Muscle layer of colon (tissue), 2 donors: ENCODE measurements at regions not wholly inside any gene's neighbourhood (a gene's known extent, or its start where the extent isn't known, plus 50 kb on each side); places are given as distances from the start of the nearest gene placed in this dataset.

Experiments
- H3K27ac ChIP-seq: one replicate; pipeline ENCODE4 v1.7.0; 2013; ENCODE audit warnings: low read depth, mild to moderate bottlenecking, low read length, moderate library complexity
- H3K27me3 ChIP-seq, 2 donors: one replicate each; pipeline ENCODE4 v1.7.0; 2013; ENCODE audit warnings: low read length in 2 of 2, mild to moderate bottlenecking in 2 of 2; ENCODE audit not compliant: insufficient read depth in 2 of 2, control insufficient read depth in 1 of 2
- H3K36me3 ChIP-seq: one replicate; pipeline ENCODE4 v1.7.0; 2013; ENCODE audit warnings: mild to moderate bottlenecking, low read length; ENCODE audit not compliant: insufficient read depth
- H3K4me1 ChIP-seq: one replicate; pipeline ENCODE4 v1.7.0; 2013; ENCODE audit warnings: mild to moderate bottlenecking, low read length; ENCODE audit not compliant: insufficient read depth
- H3K4me3 ChIP-seq, 2 donors: one replicate each; pipeline ENCODE4 v1.7.0; 2013; ENCODE audit warnings: low read length in 2 of 2, low read depth in 1 of 2, mild to moderate bottlenecking in 1 of 2, moderate library complexity in 1 of 2
- H3K9ac ChIP-seq: one replicate; pipeline ENCODE4 v1.7.0; 2013; ENCODE audit warnings: low read length
- H3K9me3 ChIP-seq: one replicate; pipeline ENCODE4 v1.7.0; 2013; ENCODE audit warnings: mild to moderate bottlenecking, low read length
- donor health status: abdominal sarcoma.
- donor health status: Adenocarcinoma of cecum.

- no peaks in the 10 kb centered on the region for H3K27me3 ChIP-seq
- H3K4me1 ChIP-seq = no peaks in the 10 kb centered on the region
- no peak overlapping the region for H3K4me3 ChIP-seq
- no peaks in the 10 kb centered on the region for H3K36me3 ChIP-seq
- no peak overlapping the region for H3K27ac ChIP-seq
- H3K9me3 ChIP-seq = no peaks in the 10 kb centered on the region
- H3K9ac ChIP-seq = no peak overlapping the region
Observed at GRCh38 chr6:150651808-150652470, 52.3 kb downstream of the PLEKHG1 start.

- Histone ChIP-seq H3K9ac (no peak overlapping the region), H3K9me3 (no peaks in the 10 kb centered on the region), H3K4me1 (no peaks in the 10 kb centered on the region), H3K4me3 (no peak overlapping the region), H3K27ac (no peak overlapping the region), H3K27me3 (no peaks in the 10 kb centered on the region), H3K36me3 (no peaks in the 10 kb centered on the region)
Observed at GRCh38 chr6:150652848-150653613, 53.3 kb downstream of the PLEKHG1 start.

GRCh38 chr6:150654608-150655007 is 54.9 kb downstream of the PLEKHG1 start:
- Histone ChIP-seq H3K27me3 (no peaks in the 10 kb centered on the region), H3K27ac (no peak overlapping the region), H3K4me1 (no peaks in the 10 kb centered on the region), H3K9me3 (no peaks in the 10 kb centered on the region), H3K4me3 (no peak overlapping the region), H3K36me3 (no peaks in the 10 kb centered on the region), H3K9ac (no peak overlapping the region)

- H3K4me1 ChIP-seq = no peaks in the 10 kb centered on the region
- no peak overlapping the region for H3K9ac ChIP-seq
- H3K27me3 ChIP-seq = no peaks in the 10 kb centered on the region
- H3K36me3 ChIP-seq = no peaks in the 10 kb centered on the region
- no peak overlapping the region for H3K4me3 ChIP-seq
- H3K9me3 ChIP-seq = no peaks in the 10 kb centered on the region
- H3K27ac ChIP-seq = no peak overlapping the region
Observed at GRCh38 chr6:150656156-150656555, 56.5 kb downstream of the PLEKHG1 start.

GRCh38 chr6:150658421-150658820 is 58.7 kb downstream of the PLEKHG1 start:
- Histone ChIP-seq H3K27me3 (no peaks in the 10 kb centered on the region), H3K27ac (no peak overlapping the region), H3K9me3 (no peaks in the 10 kb centered on the region), H3K9ac (no peak overlapping the region), H3K4me1 (no peaks in the 10 kb centered on the region), H3K36me3 (no peaks in the 10 kb centered on the region), H3K4me3 (no peak overlapping the region)

- no peak overlapping the region for H3K9ac ChIP-seq
- no peaks in the 10 kb centered on the region for H3K9me3 ChIP-seq
- H3K4me3 ChIP-seq = no peak overlapping the region
- H3K36me3 ChIP-seq = no peaks in the 10 kb centered on the region
- no peaks in the 10 kb centered on the region for H3K27me3 ChIP-seq
- no peak overlapping the region for H3K27ac ChIP-seq
- H3K4me1 ChIP-seq = no peaks in the 10 kb centered on the region
Observed at GRCh38 chr6:150659046-150659763, 59.5 kb downstream of the PLEKHG1 start.

- H3K36me3 ChIP-seq = no peaks in the 10 kb centered on the region
- no peak overlapping the region for H3K9ac ChIP-seq
- H3K4me1 ChIP-seq = no peaks in the 10 kb centered on the region
- H3K4me3 ChIP-seq = no peak overlapping the region
- no peaks in the 10 kb centered on the region for H3K27me3 ChIP-seq
- no peaks in the 10 kb centered on the region for H3K9me3 ChIP-seq
- no peak overlapping the region for H3K27ac ChIP-seq
Observed at GRCh38 chr6:150661216-150662007, 61.7 kb downstream of the PLEKHG1 start.

- peaks cover 9% of the 10 kb centered on the region for H3K4me1 ChIP-seq
- H3K36me3 ChIP-seq = no peaks in the 10 kb centered on the region
- no peak overlapping the region for H3K9ac ChIP-seq
- no peaks in the 10 kb centered on the region for H3K27me3 ChIP-seq
- H3K9me3 ChIP-seq = no peaks in the 10 kb centered on the region
- H3K27ac ChIP-seq = no peak overlapping the region
- H3K4me3 ChIP-seq = no peak overlapping the region
Observed at GRCh38 chr6:150662814-150663213, 63.1 kb downstream of the PLEKHG1 start.

- Histone ChIP-seq H3K27me3 (no peaks in the 10 kb centered on the region), H3K9me3 (no peaks in the 10 kb centered on the region), H3K4me1 (peaks cover 22% of the 10 kb centered on the region), H3K36me3 (no peaks in the 10 kb centered on the region), H3K9ac (no peak overlapping the region), H3K4me3 (no peak overlapping the region), H3K27ac (no peak overlapping the region)
Observed at GRCh38 chr6:150664091-150664490, 64.4 kb downstream of the PLEKHG1 start.

- Histone ChIP-seq H3K27ac (no peak overlapping the region), H3K4me3 (no peak overlapping the region), H3K27me3 (no peaks in the 10 kb centered on the region), H3K4me1 (peaks cover 25% of the 10 kb centered on the region), H3K36me3 (no peaks in the 10 kb centered on the region), H3K9ac (no peak overlapping the region), H3K9me3 (no peaks in the 10 kb centered on the region)
Observed at GRCh38 chr6:150666071-150666470, 66.4 kb downstream of the PLEKHG1 start.

- no peak overlapping the region for H3K9ac ChIP-seq
- no peaks in the 10 kb centered on the region for H3K36me3 ChIP-seq
- no peaks in the 10 kb centered on the region for H3K27me3 ChIP-seq
- H3K9me3 ChIP-seq = no peaks in the 10 kb centered on the region
- peaks cover 25% of the 10 kb centered on the region for H3K4me1 ChIP-seq
- H3K4me3 ChIP-seq = no peak overlapping the region
- H3K27ac ChIP-seq = peak overlapping the region; percentile 76
Observed at GRCh38 chr6:150667359-150667758, 67.7 kb downstream of the PLEKHG1 start.
